GM23248 (cell line): ENCODE measurements at regions not wholly inside any gene's neighbourhood (a gene's known extent, or its start where the extent isn't known, plus 50 kb on each side); places are given as distances from the start of the nearest gene placed in this dataset.

Source experiments
- DNase-seq: peaks from one replicate; pipeline ENCODE4 v3.0.0-alpha.2; 2015
- H2AFZ ChIP-seq: fragments of 200-600 bp; sonication (generic); 2 replicates; pipeline ENCODE4 v1.6.1; 2016; ENCODE audit warnings: antibody characterized with exemption
- H3F3A ChIP-seq: fragments of 200-600 bp; sonication (generic); 2 replicates; pipeline ENCODE4 v1.6.1; 2016; ENCODE audit warnings: mild to moderate bottlenecking, antibody characterized with exemption, mixed run types; ENCODE audit not compliant: insufficient read depth
- H3K27ac ChIP-seq: fragments of 200-600 bp; sonication (generic); 2 replicates; pipeline ENCODE4 v1.5.1; 2016; ENCODE audit warnings: mild to moderate bottlenecking
- H3K27me3 ChIP-seq: fragments of 200-600 bp; sonication (generic); replicated peaks from 2 replicates; pipeline ENCODE4 v1.6.1; 2016; ENCODE audit warnings: mild to moderate bottlenecking; ENCODE audit not compliant: insufficient read depth
- H3K36me3 ChIP-seq: fragments of 200-600 bp; sonication (generic); 2 replicates; pipeline ENCODE4 v1.6.1; 2016; ENCODE audit warnings: low read depth, mild to moderate bottlenecking
- H3K4me1 ChIP-seq: fragments of 200-600 bp; sonication (generic); 2 replicates; pipeline ENCODE4 v1.6.1; 2016; ENCODE audit warnings: mild to moderate bottlenecking; ENCODE audit not compliant: insufficient read depth
- H3K4me2 ChIP-seq: fragments of 200-600 bp; sonication (generic); one replicate; pipeline ENCODE4 v1.6.1; 2016; ENCODE audit warnings: mild to moderate bottlenecking; ENCODE audit not compliant: unreplicated experiment
- H3K4me3 ChIP-seq: fragments of 200-600 bp; sonication (generic); 2 replicates; pipeline ENCODE4 v1.5.1; 2016; ENCODE audit warnings: mild to moderate bottlenecking
- H3K79me2 ChIP-seq: fragments of 200-600 bp; sonication (generic); 2 replicates; pipeline ENCODE4 v1.6.1; 2016; ENCODE audit warnings: mild to moderate bottlenecking; ENCODE audit not compliant: insufficient read depth
- H3K9ac ChIP-seq: fragments of 200-600 bp; sonication (generic); 2 replicates; pipeline ENCODE4 v1.6.1; 2016; ENCODE audit warnings: mild to moderate bottlenecking
- H3K9me2 ChIP-seq: fragments of 200-600 bp; sonication (generic); 2 replicates; pipeline ENCODE4 v1.6.1; 2016; ENCODE audit warnings: mixed run types, mild to moderate bottlenecking, moderate library complexity; ENCODE audit not compliant: insufficient read depth
- H3K9me3 ChIP-seq: fragments of 200-600 bp; sonication (generic); one replicate; pipeline ENCODE4 v1.6.1; 2017; ENCODE audit warnings: low read depth
- H4K20me1 ChIP-seq: fragments of 200-600 bp; sonication (generic); 2 replicates; pipeline ENCODE4 v1.6.0; 2016; ENCODE audit not compliant: insufficient read depth
- EZH2 ChIP-seq: fragments of 200-600 bp; sonication (generic); IDR thresholded peaks from 2 replicates; pipeline ENCODE4 v1.6.1; 2018; ENCODE audit warnings: antibody characterized with exemption, mild to moderate bottlenecking; ENCODE audit not compliant: insufficient read depth, poor library complexity, severe bottlenecking
- EZH2phosphoT487 ChIP-seq: fragments of 200-600 bp; sonication (generic); IDR thresholded peaks from 2 replicates; pipeline ENCODE4 v1.6.1; 2018; ENCODE audit warnings: antibody characterized with exemption, moderate library complexity, mild to moderate bottlenecking, low read depth; ENCODE audit not compliant: insufficient read depth
- WGBS, 2 experiments: methylation state at CpG; one replicate each; pipeline ENCODE4 v1.1.6; 2015 to 2017; ENCODE audit warnings: low lambda C conversion rate in 2 of 2, low coverage in 1 of 2; ENCODE audit errors: missing lambda C conversion rate in 2 of 2; 5-methylcytosine and 5-hydroxymethylcytosine counted together
- in situ Hi-C: fragments of 300-500 bp; cut with MboI; formaldehyde crosslinking; loops from 2 replicates; pipeline ENCODE4 v1.15.0; 2020

- no peak overlapping the region for H3K9ac ChIP-seq
Observed at GRCh38 chr10:1894912-1895311, 157.6 kb upstream of the ADARB2 start.

DNA sequence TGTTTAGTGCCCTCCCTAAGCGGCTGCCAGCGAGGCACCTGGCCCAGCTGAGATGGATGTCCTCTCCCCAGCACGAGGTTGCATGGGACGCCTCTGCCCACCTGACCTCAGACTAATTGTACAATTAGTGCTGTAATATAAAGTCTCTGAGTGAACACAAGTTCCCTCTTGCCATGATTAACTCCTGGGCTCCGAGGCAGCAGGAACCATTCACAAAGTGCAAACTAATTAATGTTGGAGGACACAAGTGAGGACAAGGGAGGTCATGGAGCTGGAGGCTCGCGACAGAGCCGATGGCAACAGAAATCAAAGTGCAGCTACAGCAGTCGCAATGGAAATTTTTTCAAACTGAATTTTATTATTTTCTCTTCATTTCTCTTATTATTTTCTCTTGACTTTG, 156.6 kb upstream of the ADARB2 start:
- Histone ChIP-seq H3K9ac (no peak overlapping the region), H3K9me2 (no peaks in the 10 kb centered on the region), H3K27ac (no peak overlapping the region), H3K4me1 (no peaks in the 10 kb centered on the region), H3K36me3 (no peaks in the 10 kb centered on the region), H3F3A (no peaks in the 10 kb centered on the region), H3K27me3 (no peaks in the 10 kb centered on the region), H3K4me2 (no peak overlapping the region), H2AFZ (no peak overlapping the region), H3K79me2 (no peaks in the 10 kb centered on the region), H3K9me3 (no peaks in the 10 kb centered on the region), H3K4me3 (no peak overlapping the region), H4K20me1 (no peaks in the 10 kb centered on the region)
- TF ChIP-seq EZH2phosphoT487: no peak
- no peak for TF ChIP-seq EZH2
- no peak for DNase-seq
- WGBS, 2 experiments: 41 to 45% methylated on average over 9 of the region's 9 CpGs
- in situ Hi-C loops: no loop called here

More at GRCh38 chr10:1894912-1895311, 157.6 kb upstream of the ADARB2 start:
- H3K79me2 ChIP-seq: no peaks in the 10 kb centered on the region
- H3K9me2 ChIP-seq: no peaks in the 10 kb centered on the region
- no peak overlapping the region for H2AFZ ChIP-seq
- H3K27me3 ChIP-seq: no peaks in the 10 kb centered on the region
- no peaks in the 10 kb centered on the region for H3K9me3 ChIP-seq
- in situ Hi-C loops: no loop called here
- no peak overlapping the region for H3K4me2 ChIP-seq
- DNase-seq: no peak
- H3K4me3 ChIP-seq: no peak overlapping the region
- WGBS, 2 experiments: 42 to 50% methylated on average over 4 of the region's 4 CpGs
- H3K36me3 ChIP-seq: no peaks in the 10 kb centered on the region
- no peaks in the 10 kb centered on the region for H4K20me1 ChIP-seq
- no peak overlapping the region for H3K27ac ChIP-seq
- no peaks in the 10 kb centered on the region for H3F3A ChIP-seq
- H3K4me1 ChIP-seq: no peaks in the 10 kb centered on the region
- TF ChIP-seq EZH2phosphoT487 (no peak), EZH2 (no peak)

- Histone ChIP-seq H3K27ac (no peak overlapping the region), H3K9me2 (no peaks in the 10 kb centered on the region), H3K36me3 (no peaks in the 10 kb centered on the region), H3K79me2 (no peaks in the 10 kb centered on the region), H2AFZ (no peak overlapping the region), H4K20me1 (no peaks in the 10 kb centered on the region), H3K27me3 (no peaks in the 10 kb centered on the region), H3K4me1 (no peaks in the 10 kb centered on the region), H3F3A (no peaks in the 10 kb centered on the region), H3K9ac (no peak overlapping the region), H3K9me3 (no peaks in the 10 kb centered on the region), H3K4me3 (no peak overlapping the region), H3K4me2 (no peak overlapping the region)
- no peak for DNase-seq
- in situ Hi-C loops: no loop called here
- TF ChIP-seq EZH2 (no peak), EZH2phosphoT487 (no peak)
- 8 to 9% methylated on average over 1 of the region's 1 CpG for WGBS, 2 experiments
Observed at GRCh38 chr10:1886039-1886438, 148.7 kb upstream of the ADARB2 start.

- Histone ChIP-seq H3K79me2 (no peaks in the 10 kb centered on the region), H3F3A (no peaks in the 10 kb centered on the region), H3K27me3 (no peaks in the 10 kb centered on the region), H3K9me2 (no peaks in the 10 kb centered on the region), H3K9ac (no peak overlapping the region), H3K36me3 (no peaks in the 10 kb centered on the region), H3K4me2 (no peak overlapping the region), H3K4me1 (no peaks in the 10 kb centered on the region), H3K9me3 (no peaks in the 10 kb centered on the region), H3K4me3 (no peak overlapping the region), H4K20me1 (no peaks in the 10 kb centered on the region), H2AFZ (no peak overlapping the region), H3K27ac (no peak overlapping the region)
- 24 to 30% methylated on average over 4 of the region's 4 CpGs for WGBS, 2 experiments
- no peak for DNase-seq
- TF ChIP-seq EZH2 (no peak), EZH2phosphoT487 (no peak)
- in situ Hi-C loops: no loop called here
Observed at GRCh38 chr10:1882728-1883127, 145.4 kb upstream of the ADARB2 start.

DNA sequence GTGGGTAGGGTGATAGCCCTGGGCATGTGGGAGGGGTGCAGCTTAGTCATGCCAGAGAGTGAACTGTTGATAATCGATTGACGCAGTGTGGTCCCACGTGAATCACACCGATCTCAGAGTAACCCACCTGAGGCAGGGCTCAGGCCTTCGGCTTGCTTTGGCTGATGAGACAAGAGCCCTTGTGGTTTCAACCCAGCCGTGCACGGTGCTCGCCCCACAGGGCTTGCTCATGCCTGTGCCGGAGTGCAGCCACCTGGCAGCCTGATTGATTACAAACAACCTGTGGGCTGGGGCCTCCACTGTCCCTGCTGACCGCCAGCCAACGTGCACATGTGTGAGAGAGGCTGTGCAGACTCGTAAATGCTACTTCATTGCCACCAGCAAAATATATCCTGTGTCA, 144.9 kb upstream of the ADARB2 start:
- H3K79me2 ChIP-seq: no peaks in the 10 kb centered on the region
- in situ Hi-C loops: no loop called here

More for the DNA sequence above, 144.9 kb upstream of the ADARB2 start:
- Histone ChIP-seq H3K9me2 (no peaks in the 10 kb centered on the region), H3K36me3 (no peaks in the 10 kb centered on the region), H3K4me2 (no peak overlapping the region), H3K27ac (no peak overlapping the region), H3K4me3 (no peak overlapping the region), H2AFZ (no peak overlapping the region), H3K4me1 (no peaks in the 10 kb centered on the region), H3K9me3 (no peaks in the 10 kb centered on the region), H3F3A (no peaks in the 10 kb centered on the region), H3K9ac (no peak overlapping the region), H4K20me1 (no peaks in the 10 kb centered on the region), H3K27me3 (no peaks in the 10 kb centered on the region)
- TF ChIP-seq EZH2phosphoT487: no peak
- no peak for TF ChIP-seq EZH2
- no peak for DNase-seq
- WGBS, 2 experiments: 9 to 16% methylated on average over 12 of the region's 12 CpGs
